Activated naive CD4-positive, alpha-beta T cell (primary cell): ENCODE measurements at regions not wholly inside any gene's neighbourhood (a gene's known extent, or its start where the extent isn't known, plus 50 kb on each side); places are given as distances from the start of the nearest gene placed in this dataset.
"Not testable (repeated sequence)": the region's sequence is repeated elsewhere in the genome, so short reads cannot be mapped to it uniquely, and the experiment has no call there.

Experiments
- DNase-seq, 4 experiments: peaks; one replicate each; lab custom pipeline; 2025; lab: John Stamatoyannopoulos, UW

DNA sequence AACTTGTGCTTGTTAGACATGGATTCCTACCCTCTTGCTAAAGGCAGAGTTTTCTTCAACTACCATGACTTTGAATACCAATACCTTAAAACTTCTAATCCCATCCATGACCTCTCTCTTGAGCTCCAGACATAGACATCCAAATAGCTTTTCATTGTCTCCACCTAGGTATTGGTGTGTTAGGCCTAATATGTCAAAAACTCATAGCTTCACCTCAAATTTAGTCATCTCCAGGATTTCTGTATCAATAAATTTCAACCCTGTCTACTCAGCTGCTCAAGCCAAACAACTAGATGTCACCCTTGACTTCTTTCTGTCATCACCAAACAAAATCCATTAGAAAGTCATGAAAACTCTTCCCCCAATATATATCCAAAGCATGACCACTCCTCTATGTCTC is 617.7 kb upstream of the GRIA3 start:
- DNase-seq = no peak

DNA sequence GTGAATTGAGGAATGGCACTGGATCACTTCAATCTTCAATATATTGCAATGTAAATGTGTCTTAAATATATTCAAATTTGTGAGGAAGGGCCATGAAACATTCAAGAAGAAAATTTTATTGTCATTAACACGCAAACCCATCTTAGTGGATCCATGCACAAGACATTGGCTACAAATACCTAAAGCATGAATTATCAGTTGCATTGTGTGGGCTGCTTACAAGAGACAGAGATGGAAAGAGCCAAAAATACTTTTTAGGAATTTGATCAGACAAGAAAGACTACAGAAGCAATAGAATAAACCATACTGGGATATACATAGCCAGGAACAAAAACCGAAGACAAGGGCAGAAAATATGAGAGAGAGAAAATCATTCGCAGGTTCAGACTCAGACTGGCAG is 616.2 kb upstream of the GRIA3 start:
- no peak for DNase-seq

DNA sequence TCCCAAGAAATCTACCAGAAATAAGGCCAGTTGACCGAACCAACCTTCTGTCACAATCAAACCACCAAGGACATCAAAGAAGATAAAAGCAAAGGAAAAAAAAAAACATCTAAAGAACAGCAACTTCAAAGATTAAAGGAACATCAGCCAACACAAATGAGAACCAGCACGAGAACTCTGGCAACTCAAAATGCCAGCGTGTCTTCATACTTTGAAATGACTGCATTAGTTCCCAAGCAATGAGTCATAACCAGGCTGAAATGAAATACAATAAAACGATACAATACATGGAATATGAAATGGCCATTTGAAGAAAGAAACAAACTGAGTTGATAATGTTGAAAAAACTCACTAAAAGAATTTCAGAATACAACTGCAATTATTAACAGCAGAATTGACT is 611.6 kb upstream of the GRIA3 start:
- no peak for DNase-seq

DNA sequence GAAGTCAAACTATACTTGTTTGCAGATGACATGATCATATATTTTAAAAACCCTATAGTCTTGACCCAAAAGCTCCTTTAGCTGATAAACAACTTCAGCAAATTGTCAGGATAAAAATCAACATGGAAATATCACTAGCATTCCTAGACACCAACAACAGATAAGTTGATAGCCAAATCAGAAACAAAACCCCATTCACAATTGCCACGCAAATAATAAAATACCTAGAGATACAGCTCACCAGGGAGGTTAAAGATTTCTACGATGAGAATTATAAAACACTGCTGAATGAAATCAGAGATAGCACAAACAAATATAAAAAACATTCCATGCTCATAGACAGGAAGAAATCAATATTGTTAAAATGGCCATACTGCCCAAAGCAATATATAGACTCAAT is 605.0 kb upstream of the GRIA3 start:
- no peak for DNase-seq

DNA sequence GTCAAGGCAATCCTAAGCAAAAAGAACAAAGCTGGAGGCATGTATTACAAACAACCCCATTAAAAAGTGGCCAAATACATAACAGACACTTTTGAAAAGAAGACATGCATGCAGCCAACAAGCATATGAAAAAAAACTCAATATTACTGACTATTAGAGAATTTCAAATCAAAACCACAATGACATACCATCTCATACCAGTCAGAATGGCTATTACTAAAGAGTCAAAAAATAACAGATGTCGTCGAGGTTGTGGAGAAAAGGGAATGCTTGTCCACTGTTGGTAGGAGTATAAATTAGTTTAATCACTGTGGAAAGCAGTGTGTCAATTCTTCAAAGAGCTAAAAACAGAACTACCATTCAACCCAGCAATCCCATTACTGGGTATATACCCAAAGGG is 604.6 kb upstream of the GRIA3 start:
- DNase-seq = no peak

DNA sequence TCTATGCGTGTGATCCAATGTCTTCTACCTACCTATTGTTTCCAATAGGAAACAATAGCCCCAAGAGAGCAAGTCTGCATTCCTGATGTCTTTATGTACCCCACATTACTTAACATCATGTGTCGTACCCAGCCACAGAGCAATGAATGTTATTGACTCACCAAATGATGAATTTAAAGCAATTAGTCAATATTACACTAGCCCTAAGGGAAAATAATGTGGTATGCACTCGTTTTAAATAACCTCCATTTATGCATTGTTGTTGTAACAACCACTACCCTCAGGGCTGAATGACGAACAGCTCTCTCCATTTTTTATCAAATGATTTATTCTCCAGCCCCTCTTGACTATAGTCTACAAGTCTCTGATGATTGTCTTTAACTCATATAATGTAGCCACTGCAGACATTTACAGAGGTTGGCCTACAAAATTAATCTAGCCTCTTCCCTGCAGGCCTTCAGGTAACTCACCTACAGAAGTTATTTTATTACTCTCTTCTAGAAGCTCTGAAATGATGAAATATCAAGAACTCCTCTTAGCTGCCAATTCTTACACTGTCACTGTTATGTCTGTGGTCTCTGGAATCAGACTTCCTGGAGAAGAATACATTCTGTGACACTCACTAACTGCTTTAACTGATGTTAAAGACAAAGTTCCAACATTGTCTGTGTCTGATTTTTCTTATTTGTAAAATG is 601.7 kb upstream of the GRIA3 start:
- DNase-seq = no peak

DNA sequence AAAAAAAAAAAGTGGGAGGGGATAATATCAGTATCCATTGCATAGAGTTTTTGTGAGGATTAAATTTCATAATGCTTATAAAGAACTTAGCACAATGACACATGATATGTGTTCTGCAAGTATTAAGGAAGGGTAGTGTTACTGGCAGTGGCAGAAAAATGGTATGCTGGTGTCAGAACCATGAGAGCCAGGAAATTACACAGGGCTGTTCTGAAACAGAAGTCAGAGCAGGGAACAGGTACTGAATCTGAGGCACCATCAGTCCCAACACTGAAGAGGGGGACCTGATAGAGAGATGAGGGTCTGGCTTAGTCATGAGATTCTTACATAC is 601.1 kb upstream of the GRIA3 start:
- no peak for DNase-seq

DNA sequence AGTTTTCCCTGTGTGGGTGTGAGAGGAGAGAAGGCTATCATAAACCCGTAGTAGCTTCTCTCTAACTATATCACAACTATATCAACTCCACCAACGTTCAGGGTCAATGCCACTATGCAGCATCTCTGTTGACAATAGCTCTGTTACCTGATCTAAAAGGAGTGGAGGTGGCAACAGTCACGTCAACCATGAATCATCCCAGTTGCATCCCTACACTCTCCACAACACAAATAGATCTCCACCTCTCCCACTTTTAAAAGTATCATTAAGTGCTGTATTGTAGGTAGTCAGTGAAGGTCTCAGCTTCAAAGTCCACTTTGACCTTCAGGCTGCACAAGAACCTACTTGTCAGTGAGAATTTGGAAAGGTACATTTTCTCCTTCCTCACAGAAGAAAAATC is 600.5 kb upstream of the GRIA3 start:
- DNase-seq = no peak

DNA sequence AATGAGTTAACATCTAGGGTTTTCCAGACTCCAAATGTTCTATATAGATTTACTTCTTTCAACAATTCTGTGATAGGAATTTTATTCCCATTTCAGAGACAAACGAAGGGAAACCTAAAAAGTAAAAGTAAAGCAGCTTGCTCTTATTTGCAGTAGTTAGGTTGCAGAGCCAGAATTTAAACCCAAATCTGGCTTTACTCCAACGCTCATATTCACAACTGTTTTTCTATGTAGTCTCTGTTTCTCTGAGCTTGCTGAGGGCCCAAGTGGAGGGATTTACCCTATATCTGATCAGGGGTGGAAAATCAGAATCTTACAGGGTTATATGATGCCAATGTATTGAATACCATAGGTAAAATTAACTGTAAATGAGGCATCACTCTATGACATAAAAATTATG is 599.1 kb upstream of the GRIA3 start:
- DNase-seq = no peak

DNA sequence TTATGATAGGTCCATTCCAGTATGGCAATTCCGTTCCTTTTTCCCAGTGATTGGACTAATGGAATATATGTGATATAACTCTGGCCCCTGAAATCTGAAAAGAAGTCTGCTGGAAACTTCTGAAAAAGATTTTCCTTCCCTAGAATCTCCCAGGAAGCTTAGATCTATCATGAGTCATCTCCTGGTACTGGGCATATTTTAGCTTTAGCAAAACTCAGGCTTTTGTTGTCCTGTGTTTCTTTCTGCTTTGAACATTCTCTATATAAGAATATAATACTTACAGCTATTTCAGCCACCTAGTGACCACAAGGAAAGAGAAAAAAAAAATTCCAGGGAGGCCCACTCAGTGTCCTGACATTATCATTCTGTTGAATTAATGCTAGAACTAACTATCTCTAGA is 597.2 kb upstream of the GRIA3 start:
- DNase-seq = no peak

DNA sequence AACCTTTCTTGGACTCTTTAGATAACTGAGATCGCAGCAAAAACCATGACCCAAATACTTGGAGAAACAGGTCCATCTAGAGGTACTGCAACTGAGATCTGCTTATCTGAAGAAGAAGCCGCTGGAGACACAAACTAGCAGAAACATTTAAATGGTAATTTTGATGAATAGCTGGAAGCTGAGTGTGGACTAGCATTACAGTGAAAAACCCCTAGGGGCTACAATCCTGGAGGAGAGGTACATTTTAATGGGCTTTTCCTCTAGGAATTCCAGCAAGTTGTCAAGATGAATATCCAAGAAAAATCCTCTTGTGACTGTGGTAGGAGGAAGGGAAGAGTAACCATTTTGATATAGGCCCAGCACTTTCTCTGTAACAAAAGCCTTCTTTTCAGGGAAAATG is 592.5 kb upstream of the GRIA3 start:
- DNase-seq = no peak

DNA sequence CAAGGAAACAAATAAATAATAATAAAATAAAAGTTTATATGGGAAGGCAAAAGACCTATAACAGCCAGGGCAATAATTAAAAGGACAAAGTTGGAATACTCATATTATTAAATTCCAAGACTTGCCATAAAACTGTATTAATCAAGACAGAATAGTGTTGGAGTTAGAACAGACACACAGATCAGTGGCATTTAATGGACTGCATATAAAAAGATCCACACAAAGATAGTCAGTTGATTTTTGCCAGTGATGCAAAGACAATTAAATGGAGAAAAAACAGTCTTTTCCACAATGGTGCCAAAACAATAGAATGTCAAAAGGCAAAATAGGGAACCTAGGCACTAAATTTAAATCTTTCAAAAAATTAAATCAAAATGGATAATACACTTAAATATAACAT is 587.1 kb upstream of the GRIA3 start:
- no peak for DNase-seq

DNA sequence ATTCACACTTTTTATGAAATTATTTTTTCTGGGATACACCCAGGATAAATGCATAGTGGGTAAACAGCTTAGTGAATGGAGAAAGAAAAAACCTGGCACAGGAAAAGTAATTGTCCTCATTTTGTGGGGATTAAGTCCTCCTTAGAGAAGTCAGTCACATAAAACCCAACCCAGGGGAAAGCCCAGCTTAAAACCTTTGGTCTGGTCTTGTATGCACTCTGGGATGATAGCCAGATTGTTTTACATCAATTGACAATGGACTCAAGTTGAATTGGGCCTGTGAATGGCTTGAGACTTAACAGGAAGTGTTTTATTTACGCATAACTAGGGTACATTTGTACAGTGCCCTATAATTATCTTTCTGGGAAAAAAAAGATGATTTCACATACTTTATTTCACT is 561.3 kb upstream of the GRIA3 start:
- DNase-seq = no peak

DNA sequence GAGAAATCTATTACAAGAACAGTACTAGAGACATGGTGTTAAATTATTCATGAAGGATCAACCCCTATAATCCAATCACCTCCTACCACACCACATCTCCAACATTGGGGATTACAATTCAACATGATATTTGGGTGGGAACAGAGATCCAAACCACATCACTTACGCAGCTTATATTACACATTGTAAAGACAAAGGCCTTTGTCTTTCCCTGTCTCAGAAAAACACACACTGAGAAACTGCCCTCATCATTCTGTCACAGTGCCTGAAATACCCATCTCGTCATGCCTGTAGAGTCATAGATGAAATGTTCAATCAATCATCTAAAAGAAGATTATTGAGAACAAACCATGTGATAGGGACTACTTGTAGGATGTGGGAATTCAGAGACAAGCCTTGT is 558.8 kb upstream of the GRIA3 start:
- DNase-seq = no peak

DNA sequence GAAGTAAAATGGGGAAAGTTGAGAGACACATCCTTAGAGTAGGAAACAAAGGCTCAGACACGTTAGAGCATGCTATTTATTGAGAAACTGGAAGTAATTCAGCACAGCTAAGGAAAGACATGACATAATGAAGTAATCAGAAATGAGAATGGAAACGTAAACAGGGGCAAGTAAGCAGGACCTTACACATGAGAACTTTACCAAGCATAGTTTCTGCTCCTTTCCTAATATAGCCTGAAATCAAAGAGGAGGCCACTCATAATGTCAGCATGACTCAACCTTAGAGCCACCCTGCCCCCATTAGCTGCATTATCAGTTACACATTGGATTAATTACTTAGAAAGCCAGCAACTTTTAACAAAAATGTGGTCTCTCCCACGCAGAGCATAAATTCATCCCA is 558.3 kb upstream of the GRIA3 start:
- DNase-seq = no peak

DNA sequence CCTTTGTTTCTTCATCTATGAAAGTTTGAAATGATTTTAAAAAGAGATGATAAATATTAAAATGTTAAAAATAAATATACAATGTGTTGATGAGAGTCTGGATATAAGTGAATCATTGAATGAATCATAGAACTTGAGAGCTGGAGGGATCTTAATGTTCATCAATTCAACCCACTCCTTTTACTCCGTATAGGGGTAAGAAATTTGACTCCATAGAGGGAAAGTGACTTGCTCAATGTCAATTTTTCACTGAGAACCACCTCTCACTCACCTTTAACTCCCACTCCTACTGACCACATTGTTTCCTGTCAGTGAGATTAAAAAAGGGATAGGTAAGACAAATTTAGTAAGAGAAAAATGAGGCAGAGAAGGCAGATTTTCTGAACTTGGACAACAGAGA is 557.2 kb upstream of the GRIA3 start:
- DNase-seq = no peak

DNA sequence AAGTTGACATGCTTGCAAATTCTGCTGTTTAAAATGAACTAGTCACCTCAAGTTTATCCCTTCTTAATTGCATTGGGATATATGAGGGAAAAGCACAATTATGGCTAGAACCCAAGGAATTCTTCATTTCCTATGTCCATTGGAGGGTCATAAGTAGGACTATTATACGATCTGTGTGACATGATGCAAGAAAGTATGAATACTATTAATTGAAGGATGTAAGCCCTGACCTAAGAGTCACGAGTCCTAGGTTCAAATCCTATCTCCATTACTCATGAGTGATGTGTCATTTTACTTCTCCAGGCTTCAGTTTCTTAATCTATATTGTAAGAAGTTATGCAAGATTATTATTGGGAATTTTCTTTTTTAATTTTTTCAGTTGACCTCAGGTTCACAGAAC is 542.9 kb upstream of the GRIA3 start:
- DNase-seq = no peak

DNA sequence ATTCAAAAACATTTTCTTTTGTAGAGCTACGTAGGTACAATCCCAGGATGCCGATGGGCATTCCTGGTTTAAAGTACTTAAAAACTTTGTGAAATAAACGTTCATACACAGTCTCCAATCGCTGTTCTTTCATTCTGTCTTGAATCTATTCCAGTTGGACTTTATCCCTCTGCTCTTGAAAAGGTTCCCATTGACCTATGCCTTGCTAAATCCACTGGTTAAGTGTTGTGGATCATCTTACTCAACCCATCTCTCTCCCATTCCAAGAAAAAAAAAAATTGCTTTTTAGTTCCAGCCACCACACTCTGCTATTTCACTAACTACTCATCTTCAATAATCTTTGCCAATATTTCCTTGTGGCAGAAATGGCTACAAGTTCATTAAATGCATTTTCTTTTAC is 542.3 kb upstream of the GRIA3 start:
- no peak for DNase-seq

DNA sequence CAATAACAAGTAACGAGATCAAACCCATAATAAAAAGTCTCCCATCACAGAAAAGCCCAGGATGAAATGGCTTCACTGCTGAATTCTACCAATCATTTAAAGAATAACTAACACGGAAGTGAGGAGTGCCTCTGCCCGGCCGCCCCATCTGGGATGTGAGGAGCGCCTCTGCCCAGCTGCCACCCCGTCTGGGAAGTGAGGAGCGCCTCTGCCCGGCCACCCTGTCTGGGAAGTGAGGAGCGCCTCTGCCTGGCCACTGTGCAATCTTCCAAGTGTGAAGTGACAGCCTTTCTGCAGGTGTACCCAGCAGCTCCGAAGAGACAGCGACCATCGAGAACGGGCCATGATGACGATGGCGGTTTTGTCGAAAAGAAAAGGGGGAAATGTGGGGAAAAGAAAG is 528.8 kb upstream of the GRIA3 start:
- DNase-seq = not testable (repeated sequence)

DNA sequence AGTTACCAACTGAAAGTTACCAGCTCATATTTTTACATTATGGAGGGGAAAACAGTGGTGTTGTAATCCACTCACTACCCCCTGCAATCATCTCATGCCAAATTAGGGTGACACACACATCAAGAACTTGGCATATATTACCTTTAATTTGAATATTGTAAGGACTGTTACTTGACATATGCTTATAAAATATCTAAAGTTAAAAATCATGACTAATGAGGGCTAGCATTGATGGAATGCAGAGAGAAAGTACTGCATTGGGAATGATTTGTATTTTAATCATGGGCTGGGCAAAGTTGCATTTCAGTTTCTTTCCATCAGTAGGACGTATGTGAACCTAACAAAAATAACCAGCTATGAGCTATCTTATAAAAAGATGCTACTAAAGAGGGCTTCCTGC is 517.5 kb upstream of the GRIA3 start:
- no peak for DNase-seq

DNA sequence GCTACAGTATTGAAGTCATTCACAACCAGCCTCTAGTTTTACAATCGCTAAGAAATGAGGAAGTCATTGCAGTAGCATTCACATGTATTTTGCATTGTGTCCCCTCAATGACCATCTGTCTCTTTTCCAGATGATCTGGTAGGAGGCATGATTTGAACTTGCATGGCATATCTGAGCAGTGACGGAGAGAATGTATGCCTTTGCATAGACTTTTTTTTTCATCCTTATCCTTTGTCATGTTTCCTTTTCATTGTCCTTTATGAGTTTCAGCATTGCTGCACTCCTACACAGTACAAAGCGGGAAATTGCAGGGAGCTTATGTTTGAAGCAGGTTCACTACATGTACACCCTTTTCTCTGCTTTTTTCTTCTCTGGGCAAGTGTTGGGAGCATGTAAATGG is 516.4 kb upstream of the GRIA3 start:
- DNase-seq = no peak

DNA sequence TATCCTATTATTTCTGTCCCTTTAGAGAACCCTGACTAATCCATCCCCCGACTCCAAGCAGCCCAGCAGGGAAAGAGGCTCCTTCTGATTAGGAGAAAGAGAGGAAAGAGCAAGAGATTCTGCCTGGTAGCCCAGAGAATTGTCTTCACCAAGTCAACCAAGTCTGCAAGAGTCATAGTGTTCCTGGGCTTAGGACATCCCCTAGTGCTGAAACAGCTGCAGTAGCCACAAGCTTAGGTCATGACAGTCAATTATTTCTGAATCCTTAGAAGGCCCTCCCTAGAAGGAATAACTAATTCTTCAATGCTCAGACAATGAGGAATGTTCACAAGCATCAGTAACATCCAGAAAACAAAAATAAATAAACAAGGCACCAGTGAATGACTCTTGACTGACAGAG is 480.3 kb upstream of the GRIA3 start:
- DNase-seq = no peak

DNA sequence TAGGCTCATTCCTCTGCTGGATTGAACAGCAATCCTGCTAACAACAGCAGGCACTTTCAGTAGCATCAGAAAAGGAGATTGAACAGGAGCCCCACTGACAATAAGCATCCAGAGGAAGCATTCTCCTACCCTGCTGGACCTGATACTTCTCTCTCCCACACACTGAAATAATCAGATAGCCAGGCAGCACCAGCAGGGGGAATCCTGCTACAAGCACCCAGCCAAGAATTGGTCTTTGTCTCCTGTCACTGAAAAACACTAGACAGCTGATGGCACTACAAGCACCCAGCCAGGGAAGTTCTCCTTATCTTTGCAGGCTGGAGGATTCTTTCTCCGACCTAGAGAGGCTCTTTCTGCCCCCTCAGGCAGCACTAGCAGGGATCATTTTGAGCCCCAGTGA is 444.3 kb upstream of the GRIA3 start:
- no peak for DNase-seq

DNA sequence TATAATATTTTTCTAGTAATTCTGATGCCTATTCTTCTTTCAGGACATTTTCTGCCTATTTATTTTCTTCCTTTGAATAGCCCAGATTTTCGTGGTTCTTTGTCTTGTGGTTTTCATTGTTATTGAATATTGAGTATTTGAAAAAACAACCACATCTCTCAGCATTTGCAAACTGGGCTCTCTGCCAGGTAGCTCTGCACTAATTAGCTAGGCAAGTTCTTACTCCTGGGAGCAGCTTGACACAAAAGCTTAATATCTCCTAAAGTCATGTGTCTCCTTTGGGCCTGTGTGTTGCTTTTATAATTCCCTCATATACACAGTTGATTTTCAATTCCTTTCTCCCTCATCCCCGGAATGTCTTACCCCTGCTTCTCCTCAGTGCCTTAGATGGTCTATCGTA is 413.5 kb upstream of the GRIA3 start:
- no peak for DNase-seq

DNA sequence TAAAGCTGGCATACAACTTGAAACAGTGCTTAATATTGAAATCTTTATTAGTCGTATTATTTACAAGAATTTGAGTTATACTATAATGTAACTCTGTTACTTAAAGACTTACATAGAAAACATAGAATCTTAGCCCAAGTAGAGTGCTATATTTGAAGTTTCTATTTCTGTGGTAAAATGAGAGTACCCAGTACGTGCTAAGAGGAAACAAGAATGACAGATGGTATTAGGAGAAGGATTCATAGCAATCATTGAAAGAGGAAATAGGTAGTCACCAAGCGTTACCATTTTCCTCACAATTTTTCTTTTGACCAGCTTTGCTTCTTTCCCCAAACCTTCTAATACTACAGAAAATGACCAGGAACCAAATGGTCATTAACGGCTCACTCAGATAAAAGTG is 412.1 kb upstream of the GRIA3 start:
- no peak for DNase-seq
